HL-60 (cell line): ENCODE measurements at regions not wholly inside any gene's neighbourhood (a gene's known extent, or its start where the extent isn't known, plus 50 kb on each side); places are given as distances from the start of the nearest gene placed in this dataset.

Experiments used
- DNase-seq, 2 experiments: peaks; one replicate each; pipeline ENCODE4 v3.0.0-alpha.2; 2010 to 2020; ENCODE audit warnings: low read depth in 1 of 2, low spot score in 1 of 2
- H3K27ac ChIP-seq: fragments of 250-450 bp; sonication (Bioruptor Pico); replicated peaks from 2 replicates; pipeline ENCODE4 v1.5.1; 2020; ENCODE audit warnings: mild to moderate bottlenecking, moderate library complexity
- H3K27me3 ChIP-seq: fragments of 250-450 bp; sonication (Bioruptor Pico); 2 replicates; pipeline ENCODE4 v1.5.1; 2021; ENCODE audit warnings: mild to moderate bottlenecking, moderate library complexity; ENCODE audit not compliant: insufficient read depth, poor library complexity, severe bottlenecking
- H3K4me3 ChIP-seq: replicated peaks from 2 replicates; pipeline ENCODE4 v1.5.1; 2011; ENCODE audit warnings: mild to moderate bottlenecking, control low read depth, low read length; ENCODE audit not compliant: insufficient read depth
- GABPA ChIP-seq: IDR thresholded peaks from 2 replicates; pipeline ENCODE4 v1.6.1; 2012; ENCODE audit warnings: low read depth
- POLR2AphosphoS5 ChIP-seq: IDR thresholded peaks from 2 replicates; pipeline ENCODE4 v1.6.1; 2012; ENCODE audit warnings: low read depth
- SPI1 ChIP-seq: IDR thresholded peaks from 2 replicates; pipeline ENCODE4 v1.6.1; 2012; ENCODE audit warnings: low read depth, mild to moderate bottlenecking, borderline replicate concordance
- TF ChIP-seq, protein P1 (sequence below): IDR thresholded peaks from one replicate; pipeline ENCODE4 v1.5.1; 2011; ENCODE audit warnings: low read length, control low read depth, inconsistent platforms; ENCODE audit not compliant: insufficient read depth
- TF ChIP-seq, protein P2 (sequence below): IDR thresholded peaks from 2 replicates; pipeline ENCODE4 v1.6.1; 2012; ENCODE audit warnings: low read depth; ENCODE audit not compliant: insufficient replicate concordance

DNA sequence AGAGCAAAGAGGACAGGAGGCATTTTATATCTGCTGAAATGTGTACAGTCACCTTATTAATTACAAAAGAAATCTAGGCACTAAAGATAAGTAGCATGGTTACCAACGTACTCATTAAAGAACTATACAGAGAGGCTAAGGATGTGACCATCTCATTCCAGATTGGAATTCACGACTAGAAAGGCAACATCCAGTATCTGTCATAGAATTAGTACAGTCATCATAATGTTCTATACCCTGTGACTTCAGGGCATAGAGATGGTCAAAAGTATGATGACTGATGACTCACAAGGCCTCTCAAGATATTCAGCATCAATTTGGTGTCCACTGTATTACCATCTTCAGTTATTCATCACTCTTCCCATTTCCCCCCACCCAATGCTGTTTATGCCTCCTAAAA, 144.0 kb upstream of the PLEKHG7 start:
- Histone ChIP-seq H3K27me3 (no peaks in the 10 kb centered on the region), H3K4me3 (no peak overlapping the region), H3K27ac (no peak overlapping the region)
- no peak for TF ChIP-seq SPI1
- TF ChIP-seq, protein P1, sequence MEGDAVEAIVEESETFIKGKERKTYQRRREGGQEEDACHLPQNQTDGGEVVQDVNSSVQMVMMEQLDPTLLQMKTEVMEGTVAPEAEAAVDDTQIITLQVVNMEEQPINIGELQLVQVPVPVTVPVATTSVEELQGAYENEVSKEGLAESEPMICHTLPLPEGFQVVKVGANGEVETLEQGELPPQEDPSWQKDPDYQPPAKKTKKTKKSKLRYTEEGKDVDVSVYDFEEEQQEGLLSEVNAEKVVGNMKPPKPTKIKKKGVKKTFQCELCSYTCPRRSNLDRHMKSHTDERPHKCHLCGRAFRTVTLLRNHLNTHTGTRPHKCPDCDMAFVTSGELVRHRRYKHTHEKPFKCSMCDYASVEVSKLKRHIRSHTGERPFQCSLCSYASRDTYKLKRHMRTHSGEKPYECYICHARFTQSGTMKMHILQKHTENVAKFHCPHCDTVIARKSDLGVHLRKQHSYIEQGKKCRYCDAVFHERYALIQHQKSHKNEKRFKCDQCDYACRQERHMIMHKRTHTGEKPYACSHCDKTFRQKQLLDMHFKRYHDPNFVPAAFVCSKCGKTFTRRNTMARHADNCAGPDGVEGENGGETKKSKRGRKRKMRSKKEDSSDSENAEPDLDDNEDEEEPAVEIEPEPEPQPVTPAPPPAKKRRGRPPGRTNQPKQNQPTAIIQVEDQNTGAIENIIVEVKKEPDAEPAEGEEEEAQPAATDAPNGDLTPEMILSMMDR = no peak
- no peak for TF ChIP-seq POLR2AphosphoS5
- no peak for TF ChIP-seq GABPA
- TF ChIP-seq, protein P2, sequence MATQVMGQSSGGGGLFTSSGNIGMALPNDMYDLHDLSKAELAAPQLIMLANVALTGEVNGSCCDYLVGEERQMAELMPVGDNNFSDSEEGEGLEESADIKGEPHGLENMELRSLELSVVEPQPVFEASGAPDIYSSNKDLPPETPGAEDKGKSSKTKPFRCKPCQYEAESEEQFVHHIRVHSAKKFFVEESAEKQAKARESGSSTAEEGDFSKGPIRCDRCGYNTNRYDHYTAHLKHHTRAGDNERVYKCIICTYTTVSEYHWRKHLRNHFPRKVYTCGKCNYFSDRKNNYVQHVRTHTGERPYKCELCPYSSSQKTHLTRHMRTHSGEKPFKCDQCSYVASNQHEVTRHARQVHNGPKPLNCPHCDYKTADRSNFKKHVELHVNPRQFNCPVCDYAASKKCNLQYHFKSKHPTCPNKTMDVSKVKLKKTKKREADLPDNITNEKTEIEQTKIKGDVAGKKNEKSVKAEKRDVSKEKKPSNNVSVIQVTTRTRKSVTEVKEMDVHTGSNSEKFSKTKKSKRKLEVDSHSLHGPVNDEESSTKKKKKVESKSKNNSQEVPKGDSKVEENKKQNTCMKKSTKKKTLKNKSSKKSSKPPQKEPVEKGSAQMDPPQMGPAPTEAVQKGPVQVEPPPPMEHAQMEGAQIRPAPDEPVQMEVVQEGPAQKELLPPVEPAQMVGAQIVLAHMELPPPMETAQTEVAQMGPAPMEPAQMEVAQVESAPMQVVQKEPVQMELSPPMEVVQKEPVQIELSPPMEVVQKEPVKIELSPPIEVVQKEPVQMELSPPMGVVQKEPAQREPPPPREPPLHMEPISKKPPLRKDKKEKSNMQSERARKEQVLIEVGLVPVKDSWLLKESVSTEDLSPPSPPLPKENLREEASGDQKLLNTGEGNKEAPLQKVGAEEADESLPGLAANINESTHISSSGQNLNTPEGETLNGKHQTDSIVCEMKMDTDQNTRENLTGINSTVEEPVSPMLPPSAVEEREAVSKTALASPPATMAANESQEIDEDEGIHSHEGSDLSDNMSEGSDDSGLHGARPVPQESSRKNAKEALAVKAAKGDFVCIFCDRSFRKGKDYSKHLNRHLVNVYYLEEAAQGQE = no peak
- no peak for DNase-seq

- Histone ChIP-seq H3K4me3 (no peak overlapping the region), H3K27me3 (no peaks in the 10 kb centered on the region), H3K27ac (no peak overlapping the region)
- TF ChIP-seq, protein P2 = no peak
- TF ChIP-seq, protein P1 = no peak
- no peak for TF ChIP-seq GABPA
- no peak for TF ChIP-seq SPI1
- TF ChIP-seq POLR2AphosphoS5 = no peak
- no peak for DNase-seq
Measured at GRCh38 chr12:92558215-92558773, 144.5 kb upstream of the PLEKHG7 start.

GRCh38 chr12:92557422-92557724, 145.4 kb upstream of the PLEKHG7 start:
- TF ChIP-seq SPI1 = no peak
- TF ChIP-seq, protein P2 = no peak
- TF ChIP-seq GABPA = no peak
- TF ChIP-seq, protein P1 = no peak
- TF ChIP-seq POLR2AphosphoS5 = no peak
- Histone ChIP-seq H3K27ac (no peak overlapping the region), H3K27me3 (no peaks in the 10 kb centered on the region), H3K4me3 (no peak overlapping the region)
- DNase-seq = no peak
